H1 (cell line): ENCODE measurements at regions not wholly inside any gene's neighbourhood (a gene's known extent, or its start where the extent isn't known, plus 50 kb on each side); places are given as distances from the start of the nearest gene placed in this dataset.

Experiments
- CTCF ChIA-PET: fragments of 300-600 bp; sonication (Branson Sonifier 250); formaldehyde crosslinking; loops from one replicate; lab custom pipeline; 2021; ENCODE audit not compliant: partially characterized antibody; lab: Charles Lee
- POLR2A ChIA-PET: fragments of 300-600 bp; sonication (Branson Sonifier 250); formaldehyde crosslinking; loops from one replicate; lab custom pipeline; 2021; ENCODE audit warnings: inconsistent platforms; ENCODE audit not compliant: partially characterized antibody; lab: Charles Lee
- DNase-seq, 2 experiments: peaks; one replicate each; pipeline versions ENCODE4 v3.0.0 to v3.0.0-alpha.2; 2010 to 2022; ENCODE audit warnings: low spot score in 2 of 2, low read depth in 1 of 2, mixed read lengths in 1 of 2
- FAIRE-seq: peaks from 2 replicates; lab custom pipeline; 2011; peaks lifted over from hg19 to GRCh38; lab: Jason Lieb, UNC
- H2AFZ ChIP-seq: 2 replicates; pipeline ENCODE4 v1.8.1; 2012; ENCODE audit warnings: low read length, inconsistent platforms
- H2AK5ac ChIP-seq: 2 replicates; pipeline ENCODE4 v1.6.1; 2013; ENCODE audit warnings: low read depth, low read length
- H2BK120ac ChIP-seq: replicated peaks from 2 replicates; pipeline ENCODE3; 2013; ENCODE audit warnings: low read depth, low read length, inconsistent platforms
- H2BK12ac ChIP-seq: 2 replicates; pipeline ENCODE4 v1.6.1; 2013; ENCODE audit warnings: low read depth, low read length
- H2BK15ac ChIP-seq: 2 replicates; pipeline ENCODE4 v1.6.1; 2013; ENCODE audit warnings: low read length
- H2BK20ac ChIP-seq: 2 replicates; pipeline ENCODE4 v1.6.1; 2013; ENCODE audit warnings: low read length
- H2BK5ac ChIP-seq: 2 replicates; pipeline ENCODE4 v1.6.1; 2013; ENCODE audit warnings: low read depth, low read length
- H3K14ac ChIP-seq: 2 replicates; pipeline ENCODE4 v1.6.1; 2013; ENCODE audit warnings: inconsistent platforms; ENCODE audit not compliant: insufficient read length
- H3K18ac ChIP-seq: 2 replicates; pipeline ENCODE4 v1.6.1; 2013; ENCODE audit warnings: low read length; ENCODE audit errors: extremely low read depth
- H3K23ac ChIP-seq: 2 replicates; pipeline ENCODE4 v1.6.1; 2013; ENCODE audit warnings: inconsistent platforms; ENCODE audit not compliant: insufficient read length
- H3K23me2 ChIP-seq: 2 replicates; pipeline ENCODE4 v1.6.1; 2013; ENCODE audit warnings: low read depth, low read length
- H3K27ac ChIP-seq: 2 replicates; pipeline ENCODE4 v1.6.1; 2011; ENCODE audit warnings: low read depth, low read length, inconsistent platforms
- H3K27me3 ChIP-seq, 4 experiments: replicated peaks in 1 of 4; 1 replicate in 1 of 4; 2 replicates in 3 of 4; pipeline versions ENCODE4 v1.6.1 to v1.8.1; 2011 to 2013; ENCODE audit warnings: low read length in 3 of 4, mild to moderate bottlenecking in 3 of 4, inconsistent platforms in 2 of 4, mixed read lengths in 2 of 4, moderate library complexity in 1 of 4; ENCODE audit not compliant: control insufficient read depth in 3 of 4, insufficient read depth in 3 of 4; ENCODE audit errors: extremely low read depth in 1 of 4
- H3K36me3 ChIP-seq, 4 experiments: 2 replicates each; pipeline versions ENCODE4 v1.6.1 to v1.8.1; 2011 to 2013; ENCODE audit warnings: mild to moderate bottlenecking in 4 of 4, low read length in 3 of 4, moderate library complexity in 2 of 4, control low read depth in 1 of 4, inconsistent platforms in 1 of 4; ENCODE audit not compliant: insufficient read depth in 4 of 4, control insufficient read depth in 2 of 4
- H3K4ac ChIP-seq: replicated peaks from 2 replicates; pipeline ENCODE3; 2013; ENCODE audit warnings: low read length, low read depth, mixed read lengths, inconsistent platforms; ENCODE audit not compliant: insufficient read length
- H3K4me1 ChIP-seq, 4 experiments: replicated peaks in 1 of 4; 1 replicate in 1 of 4; 2 replicates in 3 of 4; pipeline versions ENCODE4 v1.6.1 to v1.8.1; 2011 to 2013; ENCODE audit warnings: low read length in 3 of 4, inconsistent platforms in 2 of 4, mixed read lengths in 1 of 4; ENCODE audit not compliant: insufficient read depth in 4 of 4, control insufficient read depth in 3 of 4
- H3K4me2 ChIP-seq, 2 experiments: 2 replicates each; pipeline versions ENCODE4 v1.6.1 to v1.8.1; 2011 to 2013; ENCODE audit warnings: low read depth in 2 of 2, low read length in 2 of 2, control low read depth in 1 of 2, inconsistent platforms in 1 of 2, mild to moderate bottlenecking in 1 of 2; ENCODE audit not compliant: insufficient read depth in 1 of 2
- H3K4me3 ChIP-seq, 4 experiments: fragments of 200-600, 300-600 bp in 1 of 4; sonication (generic), shearing (Covaris generic), sonication (Bioruptor Twin) in 1 of 4; 2 replicates each; pipeline versions ENCODE4 v1.5.1 to v1.8.1; 2011 to 2016; ENCODE audit warnings: low read length in 4 of 4, low read depth in 3 of 4, control low read depth in 2 of 4, inconsistent platforms in 2 of 4, mild to moderate bottlenecking in 2 of 4, mixed read lengths in 1 of 4, moderate library complexity in 1 of 4; ENCODE audit not compliant: insufficient read depth in 2 of 4; ENCODE audit errors: extremely low read depth in 1 of 4
- H3K56ac ChIP-seq: replicated peaks from 2 replicates; pipeline ENCODE3; 2013; ENCODE audit warnings: low read depth, mild to moderate bottlenecking, mixed read lengths, low read length, inconsistent platforms; ENCODE audit not compliant: insufficient read length
- H3K79me1 ChIP-seq: 2 replicates; pipeline ENCODE4 v1.6.1; 2013; ENCODE audit warnings: low read depth, low read length, control low read depth
- H3K79me2 ChIP-seq, 2 experiments: 2 replicates each; pipeline versions ENCODE4 v1.6.1 to v1.8.1; 2012 to 2013; ENCODE audit warnings: low read length in 2 of 2, mild to moderate bottlenecking in 2 of 2, inconsistent platforms in 1 of 2; ENCODE audit not compliant: insufficient read depth in 2 of 2, control insufficient read depth in 1 of 2
- H3K9ac ChIP-seq, 4 experiments: replicated peaks in 1 of 4; 1 replicate in 1 of 4; 2 replicates in 3 of 4; pipeline versions ENCODE4 v1.6.1 to v1.8.1; 2011 to 2013; ENCODE audit warnings: low read depth in 3 of 4, low read length in 3 of 4, control low read depth in 2 of 4, mild to moderate bottlenecking in 2 of 4, moderate library complexity in 2 of 4, inconsistent platforms in 1 of 4; ENCODE audit errors: extremely low read depth in 1 of 4
- H3K9me3 ChIP-seq, 2 experiments: 2 replicates each; pipeline versions ENCODE4 v1.6.1 to v1.8.1; 2012 to 2013; ENCODE audit warnings: mild to moderate bottlenecking in 2 of 2, moderate library complexity in 2 of 2, control low read depth in 1 of 2, inconsistent platforms in 1 of 2, low read depth in 1 of 2, low read length in 1 of 2, mixed read lengths in 1 of 2; ENCODE audit not compliant: insufficient read depth in 2 of 2
- H4K20me1 ChIP-seq, 2 experiments: replicated peaks in 1 of 2; 2 replicates each; pipeline versions ENCODE3 to v1.8.1; 2011 to 2013; ENCODE audit warnings: inconsistent platforms in 2 of 2, low read length in 2 of 2, mild to moderate bottlenecking in 1 of 2; ENCODE audit not compliant: insufficient read depth in 2 of 2, control insufficient read depth in 1 of 2
- H4K5ac ChIP-seq: 2 replicates; pipeline ENCODE4 v1.6.1; 2013; ENCODE audit warnings: low read length, low read depth, mixed read lengths, inconsistent platforms; ENCODE audit not compliant: insufficient read length
- H4K8ac ChIP-seq: 2 replicates; pipeline ENCODE4 v1.8.0; 2013; ENCODE audit warnings: mild to moderate bottlenecking, moderate library complexity, low read length, inconsistent platforms; ENCODE audit not compliant: insufficient read depth; ENCODE audit errors: extremely low read depth
- H4K91ac ChIP-seq: replicated peaks from 2 replicates; pipeline ENCODE3; 2013; ENCODE audit warnings: low read length, mixed read lengths, inconsistent platforms; ENCODE audit not compliant: insufficient read length
- CREB1 ChIP-seq: IDR thresholded peaks from 2 replicates; pipeline ENCODE4 v1.6.1; 2012; ENCODE audit warnings: inconsistent platforms
- EGR1 ChIP-seq: IDR thresholded peaks from 2 replicates; pipeline ENCODE4 v1.6.1; 2011; ENCODE audit warnings: low read depth, low read length, borderline replicate concordance
- EP300 ChIP-seq, 2 experiments: IDR thresholded peaks; 1 replicate in 1 of 2; 2 replicates in 1 of 2; pipeline ENCODE4 v1.6.1; 2011 to 2012; ENCODE audit warnings: low read depth in 2 of 2, low read length in 2 of 2, mild to moderate bottlenecking in 2 of 2, borderline replicate concordance in 1 of 2, inconsistent platforms in 1 of 2, moderate library complexity in 1 of 2
- NANOG ChIP-seq: IDR thresholded peaks from 2 replicates; pipeline ENCODE4 v1.6.1; 2011; ENCODE audit warnings: low read length, low read depth, mild to moderate bottlenecking, inconsistent platforms; ENCODE audit not compliant: insufficient read depth, poor library complexity, severe bottlenecking
- PHF8 ChIP-seq: fragments of 200-600 bp; sonication (generic); conservative IDR thresholded peaks from 2 replicates; pipeline ENCODE4 v1.7.1; 2012; ENCODE audit warnings: low read depth, mild to moderate bottlenecking, inconsistent platforms, low read length, moderate library complexity
- SIRT6 ChIP-seq: IDR thresholded peaks from one replicate; pipeline ENCODE4 v1.7.1; 2012; ENCODE audit warnings: low read length, inconsistent platforms
- SP1 ChIP-seq: IDR thresholded peaks from 2 replicates; pipeline ENCODE4 v1.6.1; 2011; ENCODE audit warnings: low read depth, low read length
- SP2 ChIP-seq: IDR thresholded peaks from 2 replicates; pipeline ENCODE4 v1.6.1; 2012; ENCODE audit warnings: mild to moderate bottlenecking, low read length, inconsistent platforms
- WGBS, 2 experiments: shearing (Covaris generic) in 1 of 2; methylation state at CpG; one replicate each; pipeline versions ENCODE4 v1.1.6 to v1.1.7; 2013 to 2015; ENCODE audit warnings: low lambda C conversion rate in 2 of 2, mixed read lengths in 2 of 2, inconsistent platforms in 1 of 2, low coverage in 1 of 2, missing lambda C conversion rate in 1 of 2; ENCODE audit not compliant: insufficient replicate concordance in 2 of 2, insufficient coverage in 1 of 2, insufficient read length in 1 of 2; ENCODE audit errors: extremely low coverage in 1 of 2, missing lambda C conversion rate in 1 of 2; 5-methylcytosine and 5-hydroxymethylcytosine counted together
- TF ChIP-seq, protein P1 (sequence below): IDR thresholded peaks from 2 replicates; pipeline ENCODE4 v1.6.1; 2012; ENCODE audit warnings: inconsistent platforms

DNA sequence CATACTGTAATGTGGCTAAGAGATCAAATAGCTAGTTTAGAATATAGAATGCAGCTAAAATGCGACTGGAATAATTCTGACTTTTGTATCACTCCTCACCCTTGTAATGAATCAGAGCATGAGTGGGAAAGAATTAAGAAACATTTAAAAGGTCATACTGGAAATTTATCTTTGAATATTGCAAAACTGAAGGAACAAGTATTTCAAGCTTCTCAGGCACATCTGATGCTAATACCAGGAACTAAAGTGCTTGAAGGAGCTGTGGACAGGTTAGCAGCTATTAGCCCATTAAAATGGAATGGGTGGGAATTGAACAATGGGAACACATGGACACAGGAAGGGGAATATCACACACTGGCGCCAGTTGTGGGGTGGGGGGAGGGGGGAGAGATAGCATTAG, 144.2 kb upstream of the ZNF91 start:
- Histone ChIP-seq H2BK20ac (no peak overlapping the region), H3K4me1 (no peaks in the 10 kb centered on the region), H3K14ac (no peak overlapping the region), H2BK5ac (no peak overlapping the region), H3K9me3 (peaks cover 52 to 55% of the 10 kb centered on the region in 2 experiments), H3K27ac (no peak overlapping the region), H3K79me2 (no peaks in the 10 kb centered on the region), H4K91ac (no peak overlapping the region), H3K23me2 (no peaks in the 10 kb centered on the region), H3K23ac (no peak overlapping the region), H2BK15ac (no peak overlapping the region), H3K4me2 (no peak overlapping the region), H4K8ac (no peak overlapping the region), H4K20me1 (no peaks in the 10 kb centered on the region), H3K4me3 (no peak overlapping the region), H2AFZ (no peak overlapping the region), H4K5ac (no peak overlapping the region), H3K9ac (no peak overlapping the region), H3K56ac (no peak overlapping the region), H2BK120ac (no peak overlapping the region), H3K27me3 (no peaks in the 10 kb centered on the region), H3K36me3 (no peaks in the 10 kb centered on the region), H3K4ac (no peak overlapping the region), H3K18ac (no peak overlapping the region), H3K79me1 (no peaks in the 10 kb centered on the region), H2BK12ac (no peak overlapping the region), H2AK5ac (no peak overlapping the region)
- CTCF ChIA-PET, result no interaction called here
- TF ChIP-seq SIRT6 (no peak), EGR1 (no peak), SP2 (no peak), EP300 (IDR thresholded peaks at IDR 0.05; ENCODE audit: borderline replicate concordance in 1 of 2, low read depth in 2 of 2, low read length in 2 of 2) (no peak), CREB1 (no peak), SP1 (no peak), PHF8 (no peak), NANOG (no peak)
- TF ChIP-seq, protein P1, sequence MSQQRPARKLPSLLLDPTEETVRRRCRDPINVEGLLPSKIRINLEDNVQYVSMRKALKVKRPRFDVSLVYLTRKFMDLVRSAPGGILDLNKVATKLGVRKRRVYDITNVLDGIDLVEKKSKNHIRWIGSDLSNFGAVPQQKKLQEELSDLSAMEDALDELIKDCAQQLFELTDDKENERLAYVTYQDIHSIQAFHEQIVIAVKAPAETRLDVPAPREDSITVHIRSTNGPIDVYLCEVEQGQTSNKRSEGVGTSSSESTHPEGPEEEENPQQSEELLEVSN, result no peak
- 60% methylated on average over 2 of the region's 2 CpGs; no CpG with 5 or more reads in 1 of the 2 experiments for WGBS, 2 experiments
- POLR2A ChIA-PET, result no interaction called here
- no peak for FAIRE-seq
- DNase-seq, result no peak
